HL-60/S4 treated with retinoic acid at 250 ng/mL for 4 days and 3 days (cell line): ENCODE measurements at regions not wholly inside any gene's neighbourhood (a gene's known extent, or its start where the extent isn't known, plus 50 kb on each side); places are given as distances from the start of the nearest gene placed in this dataset.

Experiments
- in situ Hi-C: fragments of 300-500 bp; cut with MboI; formaldehyde crosslinking; loops from 2 replicates; pipeline ENCODE4 v1.7.0; 2022; ENCODE audit warnings: low sequenced_read_pairs

GRCh38 chr3:178369811-178370210, 166.4 kb upstream of the KCNMB2 start:
- in situ Hi-C loops: no loop called here

GRCh38 chr3:178370387-178370786, 165.8 kb upstream of the KCNMB2 start:
- in situ Hi-C loops: no loop called here

DNA sequence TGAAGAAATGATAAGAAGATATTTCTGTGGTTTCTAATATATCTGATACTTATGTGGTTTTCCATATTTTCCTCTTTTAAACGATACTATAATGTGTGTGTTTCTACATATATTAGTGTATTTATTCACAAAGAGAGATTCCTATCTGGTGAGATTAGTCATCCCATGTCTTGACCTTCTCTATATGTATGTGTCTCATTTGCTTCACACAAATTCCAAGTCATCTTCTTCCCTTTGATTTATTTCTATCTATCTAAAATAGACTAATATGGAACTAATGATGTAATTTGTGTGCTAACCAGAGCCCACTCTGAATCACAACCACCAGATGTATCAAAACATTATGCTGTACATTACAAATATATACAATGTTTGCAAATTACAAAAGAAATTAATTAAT, 154.7 kb upstream of the KCNMB2 start:
- in situ Hi-C loops: no loop called here

GRCh38 chr3:178381971-178382448, 154.2 kb upstream of the KCNMB2 start:
- in situ Hi-C loops: no loop called here

- in situ Hi-C loops: no loop called here
These were observed 153.7 kb upstream of the KCNMB2 start for GRCh38 chr3:178382449-178383061.

DNA sequence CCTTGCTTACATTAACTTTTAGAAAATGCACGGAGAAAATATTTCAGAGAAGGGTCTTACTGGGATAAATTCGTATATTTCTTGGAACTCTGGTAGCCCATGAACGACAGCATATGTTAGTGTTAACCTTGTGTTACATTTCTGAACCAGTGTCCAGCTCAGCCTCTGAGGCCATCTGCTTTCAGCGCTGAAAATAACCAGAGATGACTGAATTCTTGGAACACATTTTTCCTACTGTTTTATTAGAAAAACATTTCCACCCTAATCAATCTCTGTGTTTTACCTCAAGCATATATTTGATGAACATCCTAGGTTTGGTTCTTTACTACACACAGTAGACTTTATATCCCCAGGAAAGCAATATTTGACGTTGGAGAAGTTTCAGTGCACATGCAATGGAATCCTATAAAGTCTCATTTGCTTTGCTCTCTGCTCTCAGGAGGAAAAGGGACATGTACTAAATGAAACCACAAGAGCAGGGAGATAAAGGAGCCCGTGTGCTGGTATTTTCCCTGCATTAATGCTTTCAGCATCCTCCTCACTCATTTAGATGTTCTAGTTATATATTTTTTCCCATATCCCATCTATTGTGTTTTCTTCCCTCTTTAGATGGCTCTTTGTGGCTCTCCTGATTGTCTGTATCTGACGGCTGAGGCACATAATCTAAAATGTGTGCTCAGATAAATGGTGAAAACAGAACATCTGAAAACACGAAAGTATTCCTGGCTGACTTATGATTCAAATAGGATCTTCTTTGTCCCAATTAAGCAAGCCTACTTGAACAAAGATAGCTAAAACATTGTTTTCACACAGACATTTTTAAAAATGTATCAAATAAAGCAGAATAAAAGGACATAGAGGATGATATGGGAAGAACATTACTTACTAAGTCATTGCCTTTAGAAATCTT, 151.7 kb upstream of the KCNMB2 start:
- in situ Hi-C loops: no loop called here

- in situ Hi-C loops: no loop called here
These were observed 150.8 kb upstream of the KCNMB2 start for GRCh38 chr3:178385280-178385952.

- in situ Hi-C loops: no loop called here
These were observed 149.8 kb upstream of the KCNMB2 start for GRCh38 chr3:178386401-178386800.

GRCh38 chr3:178386880-178387279, 149.4 kb upstream of the KCNMB2 start:
- in situ Hi-C loops: no loop called here

DNA sequence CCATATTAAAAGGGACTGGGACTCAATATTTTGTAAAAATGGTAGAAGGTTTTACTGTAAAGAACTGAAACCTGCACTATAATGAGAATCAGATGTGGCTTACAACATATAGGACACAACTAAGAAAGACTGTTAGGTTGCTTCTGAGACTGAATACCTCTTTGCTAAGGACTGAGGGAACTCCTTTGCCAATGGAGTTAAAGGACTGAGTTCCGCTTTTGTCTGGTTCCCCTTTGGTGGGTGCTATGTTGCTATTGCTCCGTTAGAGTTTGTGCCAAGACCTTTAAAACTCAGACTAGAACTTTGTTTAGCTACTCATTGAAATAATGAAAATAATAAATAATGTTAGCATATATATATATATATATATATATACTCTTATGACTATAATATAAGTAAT, 147.8 kb upstream of the KCNMB2 start:
- in situ Hi-C loops: no loop called here

GRCh38 chr3:178389258-178389657, 147.0 kb upstream of the KCNMB2 start:
- in situ Hi-C loops: no loop called here

GRCh38 chr3:178392511-178392926, 143.7 kb upstream of the KCNMB2 start:
- in situ Hi-C loops: no loop called here

GRCh38 chr3:178393146-178393545, 143.1 kb upstream of the KCNMB2 start:
- in situ Hi-C loops: no loop called here

DNA sequence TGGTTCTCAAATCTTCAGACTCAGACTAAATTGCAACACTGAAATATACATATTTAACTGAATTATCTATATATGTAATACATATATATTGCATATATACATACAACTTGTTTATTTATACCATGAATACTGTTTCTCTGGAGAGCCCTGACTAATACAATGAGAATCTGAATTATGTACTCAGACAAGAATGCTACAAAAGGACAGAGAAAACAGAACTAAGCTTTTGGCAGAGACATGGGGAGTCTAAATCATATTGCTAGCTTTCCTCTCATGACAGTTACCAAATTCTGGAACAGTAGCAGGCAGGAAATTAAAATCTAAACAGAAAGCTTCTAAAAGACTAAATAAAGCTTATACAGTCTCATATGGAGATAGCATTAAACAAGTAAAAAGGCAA, 142.4 kb upstream of the KCNMB2 start:
- in situ Hi-C loops: no loop called here

- in situ Hi-C loops: no loop called here
These were observed 139.9 kb upstream of the KCNMB2 start for GRCh38 chr3:178396318-178396717.

- in situ Hi-C loops: no loop called here
These were observed 139.0 kb upstream of the KCNMB2 start for GRCh38 chr3:178397202-178397601.

DNA sequence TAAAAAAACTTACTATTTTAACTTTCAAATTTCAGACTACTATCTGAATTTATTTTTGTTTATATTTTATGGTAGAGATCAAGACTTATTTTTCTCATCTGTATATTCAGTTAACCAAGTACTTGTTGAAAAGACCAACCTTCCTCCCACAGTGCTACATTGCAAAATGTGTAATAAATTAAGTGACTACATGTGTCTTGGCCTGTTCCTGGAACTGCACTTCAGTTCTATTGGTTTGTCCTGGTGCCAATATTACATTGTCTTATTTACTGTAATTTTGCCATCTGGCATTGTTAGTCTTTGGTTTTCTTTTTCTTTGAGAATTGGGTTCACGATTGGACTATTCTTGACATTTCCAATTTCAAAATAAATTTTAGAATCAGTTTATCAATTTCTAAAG, 138.4 kb upstream of the KCNMB2 start:
- in situ Hi-C loops: no loop called here

DNA sequence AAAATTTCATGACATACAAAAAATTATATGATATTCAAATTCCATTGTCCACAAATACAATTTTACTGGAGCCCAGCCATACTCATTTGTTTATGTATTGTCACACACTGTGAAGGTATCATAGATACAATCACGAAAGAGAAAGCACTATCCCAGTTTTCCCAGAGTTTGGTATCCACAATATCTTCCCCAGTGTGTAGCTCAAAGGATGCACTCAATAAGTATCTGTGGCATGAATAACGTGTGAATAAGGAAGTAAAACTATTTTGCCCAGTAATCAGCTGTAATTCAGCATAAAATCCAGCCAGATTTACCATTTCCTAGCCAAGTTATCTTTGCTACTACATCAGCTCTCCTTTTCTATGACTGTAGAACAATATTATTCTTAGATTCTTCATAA, 131.3 kb upstream of the KCNMB2 start:
- in situ Hi-C loops: no loop called here

DNA sequence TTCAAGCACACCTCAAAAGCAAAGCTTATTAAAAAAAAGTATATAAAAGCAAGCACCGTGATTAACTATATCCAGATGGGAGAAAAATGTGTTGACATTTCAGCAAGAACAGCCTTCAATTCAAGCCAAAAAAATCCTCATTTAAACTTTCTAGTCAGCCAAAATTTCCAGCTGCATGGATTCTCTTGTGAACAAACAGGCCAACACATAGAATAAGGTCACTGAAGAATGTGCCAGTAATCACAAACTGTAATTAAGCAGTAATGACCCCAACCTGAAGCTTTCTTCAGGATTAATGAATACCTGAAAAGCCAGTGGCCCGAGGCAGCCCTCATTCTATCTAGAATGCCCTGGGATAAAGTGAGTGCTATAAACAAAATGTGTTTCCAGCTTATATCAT, 130.7 kb upstream of the KCNMB2 start:
- in situ Hi-C loops: no loop called here

- in situ Hi-C loops: no loop called here
These were observed 130.0 kb upstream of the KCNMB2 start for GRCh38 chr3:178406206-178406605.

GRCh38 chr3:178415384-178415783, 120.9 kb upstream of the KCNMB2 start:
- in situ Hi-C loops: no loop called here

DNA sequence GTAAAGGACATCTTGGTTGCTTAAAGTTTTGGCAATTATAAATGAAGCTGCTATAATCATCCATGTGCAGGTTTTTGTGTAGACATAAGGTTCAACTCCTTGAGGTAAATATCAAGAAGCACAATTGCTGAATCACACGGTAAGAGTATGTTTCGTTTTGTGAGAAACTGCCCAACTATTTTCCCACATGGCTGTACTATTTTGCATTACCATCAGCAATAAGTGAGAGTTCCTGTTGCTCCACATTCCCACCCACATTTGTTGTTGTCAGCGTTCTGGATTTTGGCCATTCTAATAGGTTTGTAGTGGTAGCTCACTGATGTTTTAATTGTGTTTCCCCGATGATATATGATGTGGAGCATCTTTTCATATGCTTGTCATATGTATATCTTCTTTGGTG, 118.5 kb upstream of the KCNMB2 start:
- in situ Hi-C loops: no loop called here
